H9 (cell line): ENCODE measurements at regions not wholly inside any gene's neighbourhood (a gene's known extent, or its start where the extent isn't known, plus 50 kb on each side); places are given as distances from the start of the nearest gene placed in this dataset.

Experiments
- DNase-seq: peaks from one replicate; pipeline ENCODE4 v3.0.0-alpha.2; 2017
- H2AFZ ChIP-seq: one replicate; pipeline ENCODE4 v1.6.1; 2013; ENCODE audit warnings: mild to moderate bottlenecking, low read length, control low read depth, moderate library complexity
- H2AK5ac ChIP-seq: 2 replicates; pipeline ENCODE4 v1.6.1; 2013; ENCODE audit warnings: low read length, control low read depth, mixed read lengths; ENCODE audit not compliant: insufficient read length
- H2BK120ac ChIP-seq: one replicate; pipeline ENCODE4 v1.6.1; 2013; ENCODE audit warnings: low read depth, mild to moderate bottlenecking, low read length, control low read depth, inconsistent platforms; ENCODE audit not compliant: poor library complexity, severe bottlenecking
- H2BK12ac ChIP-seq: 2 replicates; pipeline ENCODE4 v1.6.1; 2013; ENCODE audit warnings: low read length, control low read depth, mixed read lengths, low read depth; ENCODE audit not compliant: insufficient read length
- H2BK15ac ChIP-seq: 2 replicates; pipeline ENCODE4 v1.6.1; 2013; ENCODE audit warnings: low read depth, low read length, control low read depth
- H2BK20ac ChIP-seq: one replicate; pipeline ENCODE4 v1.6.1; 2013; ENCODE audit warnings: low read depth, mild to moderate bottlenecking, low read length, control low read depth, inconsistent platforms; ENCODE audit not compliant: poor library complexity, severe bottlenecking
- H2BK5ac ChIP-seq: 2 replicates; pipeline ENCODE4 v1.6.1; 2013; ENCODE audit warnings: low read length, control low read depth, mixed read lengths; ENCODE audit not compliant: insufficient read length
- H3K14ac ChIP-seq: 2 replicates; pipeline ENCODE4 v1.6.1; 2013; ENCODE audit warnings: low read length, control low read depth; ENCODE audit not compliant: insufficient read depth
- H3K18ac ChIP-seq: 2 replicates; pipeline ENCODE4 v1.6.1; 2013; ENCODE audit warnings: low read depth, mild to moderate bottlenecking, mixed read lengths, low read length, control low read depth; ENCODE audit not compliant: insufficient read length
- H3K23ac ChIP-seq: 2 replicates; pipeline ENCODE4 v1.6.1; 2013; ENCODE audit warnings: low read length, control low read depth, mixed read lengths, low read depth; ENCODE audit not compliant: insufficient read length
- H3K23me2 ChIP-seq: 2 replicates; pipeline ENCODE4 v1.6.1; 2013; ENCODE audit warnings: low read depth, mild to moderate bottlenecking, mixed read lengths, low read length, control low read depth; ENCODE audit not compliant: insufficient read length, poor library complexity, severe bottlenecking
- H3K27ac ChIP-seq: 2 replicates; pipeline ENCODE4 v1.5.1; 2013; ENCODE audit warnings: low read length, control low read depth, mixed read lengths, low read depth; ENCODE audit not compliant: insufficient read length
- H3K27me3 ChIP-seq: 2 replicates; pipeline ENCODE4 v1.6.1; 2013; ENCODE audit warnings: low read length, control low read depth, inconsistent platforms; ENCODE audit not compliant: insufficient read depth
- H3K4ac ChIP-seq: 2 replicates; pipeline ENCODE4 v1.6.1; 2013; ENCODE audit warnings: low read depth, mild to moderate bottlenecking, control low read depth, inconsistent platforms, low read length, moderate library complexity
- H3K4me1 ChIP-seq: 2 replicates; pipeline ENCODE4 v1.6.1; 2013; ENCODE audit warnings: low read length, control low read depth, inconsistent platforms; ENCODE audit not compliant: insufficient read depth
- H3K4me2 ChIP-seq: 2 replicates; pipeline ENCODE4 v1.6.1; 2013; ENCODE audit warnings: low read length, control low read depth, mixed read lengths; ENCODE audit not compliant: insufficient read length, insufficient read depth
- H3K56ac ChIP-seq: 2 replicates; pipeline ENCODE4 v1.6.1; 2013; ENCODE audit warnings: low read depth, mild to moderate bottlenecking, mixed read lengths, low read length, control low read depth; ENCODE audit not compliant: insufficient read length
- H3K79me1 ChIP-seq: 2 replicates; pipeline ENCODE4 v1.6.1; 2013; ENCODE audit warnings: low read depth, mild to moderate bottlenecking, moderate library complexity, low read length, control low read depth, inconsistent platforms; ENCODE audit not compliant: insufficient read depth, poor library complexity, severe bottlenecking
- H3K79me2 ChIP-seq: 2 replicates; pipeline ENCODE4 v1.6.1; 2013; ENCODE audit warnings: low read length, control low read depth, inconsistent platforms; ENCODE audit not compliant: insufficient read depth
- H3K9ac ChIP-seq: 2 replicates; pipeline ENCODE4 v1.6.1; 2013; ENCODE audit warnings: low read length, control low read depth, mixed read lengths; ENCODE audit not compliant: insufficient read length; ENCODE audit errors: extremely low read depth
- H3K9me3 ChIP-seq: one replicate; pipeline ENCODE4 v1.6.1; 2013; ENCODE audit warnings: low read depth, low read length, inconsistent platforms; ENCODE audit not compliant: control insufficient read depth
- H3T11ph ChIP-seq: one replicate; pipeline ENCODE4 v1.6.1; 2013; ENCODE audit warnings: mild to moderate bottlenecking, low read length, control low read depth, inconsistent platforms
- H4K20me1 ChIP-seq: one replicate; pipeline ENCODE4 v1.6.1; 2013; ENCODE audit not compliant: control insufficient read depth, insufficient read length, insufficient read depth
- H4K5ac ChIP-seq: 2 replicates; pipeline ENCODE4 v1.6.1; 2013; ENCODE audit warnings: low read depth, mild to moderate bottlenecking, mixed read lengths, low read length, control low read depth; ENCODE audit not compliant: insufficient read length
- H4K8ac ChIP-seq: replicated peaks from 2 replicates; pipeline ENCODE4 v1.6.1; 2013; ENCODE audit warnings: low read length, control low read depth, mixed read lengths, low read depth; ENCODE audit not compliant: insufficient read length
- H4K91ac ChIP-seq: 2 replicates; pipeline ENCODE4 v1.6.1; 2013; ENCODE audit warnings: low read depth, mild to moderate bottlenecking, moderate library complexity, mixed read lengths, low read length, control low read depth; ENCODE audit not compliant: insufficient read length
- H3K27ac Mint-ChIP-seq, 3 experiments: 2 replicates in 2 of 3; 3 replicates in 1 of 3; pipeline ENCODE4 v1.8.0; 2020 to 2021; ENCODE audit warnings: mixed read lengths in 3 of 3, mild to moderate bottlenecking in 1 of 3, moderate library complexity in 1 of 3
- H3K27me3 Mint-ChIP-seq: 2 replicates; pipeline ENCODE4 v1.8.0; 2021; ENCODE audit warnings: low read depth, mild to moderate bottlenecking, moderate library complexity, mixed read lengths
- H3K36me3 Mint-ChIP-seq, 3 experiments: 2 replicates in 2 of 3; 3 replicates in 1 of 3; pipeline ENCODE4 v1.8.0; 2020 to 2021; ENCODE audit warnings: low read depth in 3 of 3, mixed read lengths in 3 of 3; ENCODE audit not compliant: insufficient read depth in 1 of 3
- H3K4me1 Mint-ChIP-seq, 2 experiments: 2 replicates each; pipeline ENCODE4 v1.8.0; 2020; ENCODE audit warnings: mixed read lengths in 2 of 2
- H3K4me3 Mint-ChIP-seq, 2 experiments: 2 replicates in 1 of 2; 3 replicates in 1 of 2; pipeline ENCODE4 v1.8.0; 2020 to 2021; ENCODE audit warnings: mild to moderate bottlenecking in 2 of 2, mixed read lengths in 2 of 2, moderate library complexity in 1 of 2
- H3K9me3 Mint-ChIP-seq, 2 experiments: 2 replicates in 1 of 2; 3 replicates in 1 of 2; pipeline ENCODE4 v1.8.0; 2020; ENCODE audit warnings: mild to moderate bottlenecking in 2 of 2, mixed read lengths in 2 of 2, moderate library complexity in 1 of 2
- WGBS: extraction: QIAGEN DNeasy Blood & Tissue Kit; methylation state at CpG from one replicate; pipeline ENCODE4 v1.1.7; 2013; ENCODE audit warnings: missing lambda C conversion rate, low lambda C conversion rate, mixed read lengths; ENCODE audit not compliant: insufficient read length; ENCODE audit errors: extremely low coverage; 5-methylcytosine and 5-hydroxymethylcytosine counted together
- TF ChIP-seq, protein P1 (sequence below): fragments of 200-600 bp; sonication (generic); conservative IDR thresholded peaks from 3 replicates; pipeline ENCODE4 v1.8.0; 2021; ENCODE audit warnings: antibody characterized with exemption, mild to moderate bottlenecking

DNA sequence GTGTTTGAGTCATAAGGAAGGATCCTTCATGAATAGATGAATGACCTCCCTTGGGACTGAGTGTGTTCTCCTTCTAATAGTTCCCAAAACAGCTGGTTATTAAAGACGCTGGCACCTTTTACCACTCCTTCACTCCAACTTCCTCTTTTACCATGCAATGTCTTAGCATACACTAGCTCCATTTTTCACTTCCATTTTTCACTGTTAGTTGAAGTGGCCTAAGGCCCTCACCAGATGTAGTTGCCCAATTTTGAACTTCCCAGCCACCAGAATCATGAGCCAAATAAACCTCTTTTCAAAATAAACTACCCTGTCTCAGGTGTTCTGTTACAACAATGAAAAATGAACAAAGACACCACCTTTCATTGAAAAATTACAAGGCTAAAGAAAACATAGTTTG, 64.7 kb downstream of the GPR65 start:
- Histone ChIP-seq H3K56ac (no peak overlapping the region), H4K91ac (no peak overlapping the region), H3K9ac (no peak overlapping the region), H3K4ac (no peak overlapping the region), H2BK15ac (no peak overlapping the region), H3K79me2 (no peaks in the 10 kb centered on the region), H3K9me3 (no peaks in the 10 kb centered on the region), H4K20me1 (no peaks in the 10 kb centered on the region), H3K14ac (no peak overlapping the region), H3K4me2 (no peak overlapping the region), H3K23ac (no peak overlapping the region), H2BK120ac (no peak overlapping the region), H2BK12ac (no peak overlapping the region), H3K4me1 (no peaks in the 10 kb centered on the region), H3K18ac (no peak overlapping the region), H2AFZ (no peak overlapping the region), H3T11ph (no peak overlapping the region), H3K23me2 (no peaks in the 10 kb centered on the region), H2BK20ac (no peak overlapping the region), H3K27ac (no peak overlapping the region), H3K27me3 (no peaks in the 10 kb centered on the region), H4K5ac (no peak overlapping the region), H2AK5ac (no peak overlapping the region), H4K8ac (no peak overlapping the region), H2BK5ac (no peak overlapping the region), H3K79me1 (no peaks in the 10 kb centered on the region)
- H3K4me3 Mint-ChIP-seq, result no peak overlapping the region
- DNase-seq, result no peak
- H3K36me3 Mint-ChIP-seq, result peaks cover 0 to 5% (median 0%) of the 10 kb centered on the region in 3 experiments; a peak in 2 of 7 replicates
- H3K27me3 Mint-ChIP-seq, result no peaks in the 10 kb centered on the region; the same call in 1 of the 2 replicates
- H3K9me3 Mint-ChIP-seq, result peaks cover 4 to 10% of the 10 kb centered on the region in 2 experiments; a peak in 4 of 5 replicates
- no peaks in the 10 kb centered on the region for H3K4me1 Mint-ChIP-seq
- TF ChIP-seq, protein P1, sequence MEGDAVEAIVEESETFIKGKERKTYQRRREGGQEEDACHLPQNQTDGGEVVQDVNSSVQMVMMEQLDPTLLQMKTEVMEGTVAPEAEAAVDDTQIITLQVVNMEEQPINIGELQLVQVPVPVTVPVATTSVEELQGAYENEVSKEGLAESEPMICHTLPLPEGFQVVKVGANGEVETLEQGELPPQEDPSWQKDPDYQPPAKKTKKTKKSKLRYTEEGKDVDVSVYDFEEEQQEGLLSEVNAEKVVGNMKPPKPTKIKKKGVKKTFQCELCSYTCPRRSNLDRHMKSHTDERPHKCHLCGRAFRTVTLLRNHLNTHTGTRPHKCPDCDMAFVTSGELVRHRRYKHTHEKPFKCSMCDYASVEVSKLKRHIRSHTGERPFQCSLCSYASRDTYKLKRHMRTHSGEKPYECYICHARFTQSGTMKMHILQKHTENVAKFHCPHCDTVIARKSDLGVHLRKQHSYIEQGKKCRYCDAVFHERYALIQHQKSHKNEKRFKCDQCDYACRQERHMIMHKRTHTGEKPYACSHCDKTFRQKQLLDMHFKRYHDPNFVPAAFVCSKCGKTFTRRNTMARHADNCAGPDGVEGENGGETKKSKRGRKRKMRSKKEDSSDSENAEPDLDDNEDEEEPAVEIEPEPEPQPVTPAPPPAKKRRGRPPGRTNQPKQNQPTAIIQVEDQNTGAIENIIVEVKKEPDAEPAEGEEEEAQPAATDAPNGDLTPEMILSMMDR, result no peak
- no CpG with 5 or more reads among the region's 1 CpG for WGBS
- no peak overlapping the region for H3K27ac Mint-ChIP-seq
